H1 (cell line): ENCODE measurements at regions not wholly inside any gene's neighbourhood (a gene's known extent, or its start where the extent isn't known, plus 50 kb on each side); places are given as distances from the start of the nearest gene placed in this dataset.

ENCODE experiments used
- BACH1 ChIP-seq: IDR thresholded peaks from 2 replicates; pipeline ENCODE4 v1.6.1; 2012; ENCODE audit warnings: low read length, improper control_type of control experiment
- CBX8 ChIP-seq: fragments of 300-800, 300-1000 bp; sonication (generic); IDR thresholded peaks from 2 replicates; pipeline ENCODE4 v1.7.1; 2016; ENCODE audit warnings: low read depth, low read length, borderline replicate concordance
- CHD1 ChIP-seq: IDR thresholded peaks from 2 replicates; pipeline ENCODE4 v1.6.1; 2012; ENCODE audit warnings: low read depth, low read length, improper control_type of control experiment
- GABPA ChIP-seq: IDR thresholded peaks from 2 replicates; pipeline ENCODE4 v1.6.1; 2011; ENCODE audit warnings: mild to moderate bottlenecking, low read length, moderate library complexity, borderline replicate concordance; ENCODE audit not compliant: insufficient read depth
- JUN ChIP-seq: IDR thresholded peaks from 2 replicates; pipeline ENCODE4 v1.6.1; 2011; ENCODE audit warnings: low read depth, mild to moderate bottlenecking, improper control_type of control experiment, low read length
- JUND ChIP-seq: IDR thresholded peaks from 2 replicates; pipeline ENCODE4 v1.6.1; 2011; ENCODE audit warnings: mild to moderate bottlenecking, improper control_type of control experiment, low read length
- NRF1 ChIP-seq: IDR thresholded peaks from 2 replicates; pipeline ENCODE4 v1.6.1; 2011; ENCODE audit warnings: mild to moderate bottlenecking, low read depth, low read length, improper control_type of control experiment
- RFX5 ChIP-seq: IDR thresholded peaks from 2 replicates; pipeline ENCODE4 v1.6.1; 2011; ENCODE audit warnings: low read depth, low read length, improper control_type of control experiment, borderline replicate concordance
- RNF2 ChIP-seq: fragments of 200-900, 300-1000 bp; sonication (generic); IDR thresholded peaks from 2 replicates; pipeline ENCODE4 v1.7.1; 2016; ENCODE audit warnings: borderline replicate concordance, low read depth, mild to moderate bottlenecking, antibody characterized with exemption, low read length; ENCODE audit not compliant: poor library complexity, severe bottlenecking; ENCODE audit errors: missing control alignments
- RXRA ChIP-seq: IDR thresholded peaks from 2 replicates; pipeline ENCODE4 v1.6.1; 2011; ENCODE audit warnings: low read depth, mild to moderate bottlenecking, low read length, moderate library complexity; ENCODE audit not compliant: insufficient read depth
- TBP ChIP-seq: IDR thresholded peaks from 2 replicates; pipeline ENCODE4 v1.6.1; 2011; ENCODE audit warnings: low read depth, low read length, improper control_type of control experiment
- TF ChIP-seq, protein P1 (sequence below): IDR thresholded peaks from 2 replicates; pipeline ENCODE4 v1.6.1; 2011; ENCODE audit warnings: low read length, improper control_type of control experiment

- TF ChIP-seq RFX5 (no peak), RXRA (no peak), RNF2 (no peak), TBP (no peak), CBX8 (no peak), JUN (no peak), NRF1 (no peak), GABPA (no peak), BACH1 (no peak), CHD1 (no peak), JUND (no peak)
- TF ChIP-seq, protein P1, sequence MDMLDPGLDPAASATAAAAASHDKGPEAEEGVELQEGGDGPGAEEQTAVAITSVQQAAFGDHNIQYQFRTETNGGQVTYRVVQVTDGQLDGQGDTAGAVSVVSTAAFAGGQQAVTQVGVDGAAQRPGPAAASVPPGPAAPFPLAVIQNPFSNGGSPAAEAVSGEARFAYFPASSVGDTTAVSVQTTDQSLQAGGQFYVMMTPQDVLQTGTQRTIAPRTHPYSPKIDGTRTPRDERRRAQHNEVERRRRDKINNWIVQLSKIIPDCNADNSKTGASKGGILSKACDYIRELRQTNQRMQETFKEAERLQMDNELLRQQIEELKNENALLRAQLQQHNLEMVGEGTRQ, result no peak
Measured at GRCh38 chr12:67370979-67371378, 101.8 kb downstream of the CAND1 start (continued).
